K562 (cell line): ENCODE measurements at regions not wholly inside any gene's neighbourhood (a gene's known extent, or its start where the extent isn't known, plus 50 kb on each side); places are given as distances from the start of the nearest gene placed in this dataset.
A peak's percentile ranks its signal among the peaks of the same experiment; 100 is the strongest.

Experiments used
- MYBL2 ChIP-seq, 2 experiments: fragments of 450-650 bp in 1 of 2; sonication (generic) in 1 of 2; formaldehyde crosslinking in 1 of 2; IDR thresholded peaks; 2 replicates each; pipeline versions ENCODE4 v1.6.1 to v1.8.1; 2017 to 2022; ENCODE audit warnings: borderline replicate concordance in 1 of 2, inconsistent platforms in 1 of 2, low read depth in 1 of 2, mild to moderate bottlenecking in 1 of 2, missing genetic modification reagents in 1 of 2, moderate library complexity in 1 of 2
- RBM17 ChIP-seq: fragments of 200-400 bp; formaldehyde crosslinking; IDR thresholded peaks from 2 replicates; pipeline ENCODE4 v1.6.1; 2017; ENCODE audit warnings: low read depth, mild to moderate bottlenecking, low read length, borderline replicate concordance
- SIRT6 ChIP-seq: IDR thresholded peaks from one replicate; pipeline ENCODE4 v1.6.1; 2012; ENCODE audit warnings: low read depth, mild to moderate bottlenecking, control low read depth, inconsistent platforms, low read length, moderate library complexity
- SMARCA5 ChIP-seq: fragments of 450-650 bp; IDR thresholded peaks from 2 replicates; pipeline ENCODE4 v1.6.1; 2016
- WHSC1 ChIP-seq: IDR thresholded peaks from one replicate; pipeline ENCODE4 v1.6.1; 2012; ENCODE audit warnings: low read length, control low read depth, inconsistent platforms
- ZBTB8A ChIP-seq: fragments of 450-650 bp; IDR thresholded peaks from 2 replicates; pipeline ENCODE4 v1.6.1; 2018; ENCODE audit warnings: mild to moderate bottlenecking, moderate library complexity; ENCODE audit not compliant: partially characterized antibody
- ZNF699 ChIP-seq: fragments of 250-450 bp; sonication (Bioruptor Pico); IDR thresholded peaks from 2 replicates; pipeline ENCODE4 v1.8.0; 2021; ENCODE audit warnings: mild to moderate bottlenecking, moderate library complexity; ENCODE audit not compliant: insufficient replicate concordance
- ZNF830 ChIP-seq: fragments of 250-450 bp; sonication (Bioruptor Pico); IDR thresholded peaks from 2 replicates; pipeline ENCODE4 v1.5.0; 2021; ENCODE audit warnings: mild to moderate bottlenecking
- TF ChIP-seq, protein P1 (sequence below): IDR thresholded peaks from 2 replicates; pipeline ENCODE4 v1.6.1; 2012; ENCODE audit warnings: low read depth, low read length, improper control_type of control experiment, borderline replicate concordance
- TF ChIP-seq, protein P2 (sequence below): fragments of 200-600 bp; sonication (generic); IDR thresholded peaks from one replicate; pipeline ENCODE4 v1.6.1; 2012; ENCODE audit warnings: mild to moderate bottlenecking, low read depth, low read length, inconsistent platforms
- TF ChIP-seq, protein P3 (sequence below): fragments of 250-450 bp; sonication (Bioruptor Pico); IDR thresholded peaks from 2 replicates; pipeline ENCODE4 v1.9.0; 2021; ENCODE audit warnings: mild to moderate bottlenecking

DNA sequence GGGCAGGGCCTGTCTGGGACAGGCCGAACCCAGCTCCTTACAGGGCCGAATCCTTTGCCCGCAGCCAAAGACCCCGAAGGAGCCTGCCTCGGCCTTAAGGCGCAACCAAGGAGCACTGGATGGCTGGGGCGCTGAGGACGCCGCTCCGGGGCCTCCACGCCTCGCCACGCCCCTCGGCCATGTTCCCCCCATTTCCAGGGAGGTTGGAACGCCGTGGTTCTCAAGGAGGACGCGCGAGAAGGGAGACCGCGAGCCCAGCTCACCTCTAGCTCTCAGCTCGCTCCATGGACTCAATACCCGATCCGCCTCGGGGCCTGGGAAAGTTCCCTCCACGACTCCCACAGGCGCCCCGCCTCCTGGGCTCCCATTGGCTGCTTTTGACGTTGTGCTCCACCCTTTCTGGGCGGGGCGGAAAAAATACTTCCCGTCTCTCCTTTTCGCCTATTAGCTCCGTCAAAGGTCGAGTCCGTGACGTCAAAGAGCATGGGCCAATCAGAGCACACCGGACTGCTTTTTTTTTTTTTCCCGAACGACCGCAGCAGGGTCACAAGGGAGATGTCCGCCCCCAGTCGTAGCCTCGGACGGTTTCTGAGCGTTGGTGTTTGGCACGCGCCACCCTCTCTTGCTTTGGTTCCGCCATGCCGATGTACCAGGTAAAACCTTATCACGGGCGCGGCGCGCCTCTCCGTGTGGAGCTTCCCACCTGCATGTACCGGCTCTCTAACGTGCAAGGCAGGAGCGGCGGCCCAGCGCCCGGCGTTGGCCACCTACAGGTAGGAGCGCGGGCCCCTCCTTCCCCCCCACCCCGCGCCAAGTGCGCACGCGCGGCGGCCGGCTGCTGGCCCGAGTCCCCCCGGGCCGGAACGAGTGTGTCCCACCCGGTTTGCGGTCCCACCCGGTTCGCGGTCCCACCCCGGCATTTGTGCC lies 305.7 kb downstream of the TYW1 start (continued):
- TF ChIP-seq WHSC1 (no peak), RBM17 (no peak), ZNF830 (CRISPR knock-in tag) (0 out of 2 replicates have a peak, but pooled peaks have one; percentile 28), ZNF699 (no peak), SIRT6 (no peak), ZBTB8A (no peak), SMARCA5 (no peak), MYBL2 (IDR thresholded peaks at IDR 0.05; ENCODE audit: low read depth) (peak; percentile 82), MYBL2 (CRISPR knock-in tag; IDR thresholded peaks at IDR 0.05; ENCODE audit: borderline replicate concordance) (no peak)
- TF ChIP-seq, protein P1, sequence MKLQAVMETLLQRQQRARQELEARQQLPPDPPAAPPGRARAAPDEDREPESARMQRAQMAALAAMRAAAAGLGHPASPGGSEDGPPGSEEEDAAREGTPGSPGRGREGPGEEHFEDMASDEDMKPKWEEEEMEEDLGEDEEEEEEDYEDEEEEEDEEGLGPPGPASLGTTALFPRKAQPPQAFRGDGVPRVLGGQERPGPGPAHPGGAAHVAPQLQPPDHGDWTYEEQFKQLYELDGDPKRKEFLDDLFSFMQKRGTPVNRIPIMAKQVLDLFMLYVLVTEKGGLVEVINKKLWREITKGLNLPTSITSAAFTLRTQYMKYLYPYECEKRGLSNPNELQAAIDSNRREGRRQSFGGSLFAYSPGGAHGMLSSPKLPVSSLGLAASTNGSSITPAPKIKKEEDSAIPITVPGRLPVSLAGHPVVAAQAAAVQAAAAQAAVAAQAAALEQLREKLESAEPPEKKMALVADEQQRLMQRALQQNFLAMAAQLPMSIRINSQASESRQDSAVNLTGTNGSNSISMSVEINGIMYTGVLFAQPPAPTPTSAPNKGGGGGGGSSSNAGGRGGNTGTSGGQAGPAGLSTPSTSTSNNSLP = no peak
- TF ChIP-seq, protein P2, sequence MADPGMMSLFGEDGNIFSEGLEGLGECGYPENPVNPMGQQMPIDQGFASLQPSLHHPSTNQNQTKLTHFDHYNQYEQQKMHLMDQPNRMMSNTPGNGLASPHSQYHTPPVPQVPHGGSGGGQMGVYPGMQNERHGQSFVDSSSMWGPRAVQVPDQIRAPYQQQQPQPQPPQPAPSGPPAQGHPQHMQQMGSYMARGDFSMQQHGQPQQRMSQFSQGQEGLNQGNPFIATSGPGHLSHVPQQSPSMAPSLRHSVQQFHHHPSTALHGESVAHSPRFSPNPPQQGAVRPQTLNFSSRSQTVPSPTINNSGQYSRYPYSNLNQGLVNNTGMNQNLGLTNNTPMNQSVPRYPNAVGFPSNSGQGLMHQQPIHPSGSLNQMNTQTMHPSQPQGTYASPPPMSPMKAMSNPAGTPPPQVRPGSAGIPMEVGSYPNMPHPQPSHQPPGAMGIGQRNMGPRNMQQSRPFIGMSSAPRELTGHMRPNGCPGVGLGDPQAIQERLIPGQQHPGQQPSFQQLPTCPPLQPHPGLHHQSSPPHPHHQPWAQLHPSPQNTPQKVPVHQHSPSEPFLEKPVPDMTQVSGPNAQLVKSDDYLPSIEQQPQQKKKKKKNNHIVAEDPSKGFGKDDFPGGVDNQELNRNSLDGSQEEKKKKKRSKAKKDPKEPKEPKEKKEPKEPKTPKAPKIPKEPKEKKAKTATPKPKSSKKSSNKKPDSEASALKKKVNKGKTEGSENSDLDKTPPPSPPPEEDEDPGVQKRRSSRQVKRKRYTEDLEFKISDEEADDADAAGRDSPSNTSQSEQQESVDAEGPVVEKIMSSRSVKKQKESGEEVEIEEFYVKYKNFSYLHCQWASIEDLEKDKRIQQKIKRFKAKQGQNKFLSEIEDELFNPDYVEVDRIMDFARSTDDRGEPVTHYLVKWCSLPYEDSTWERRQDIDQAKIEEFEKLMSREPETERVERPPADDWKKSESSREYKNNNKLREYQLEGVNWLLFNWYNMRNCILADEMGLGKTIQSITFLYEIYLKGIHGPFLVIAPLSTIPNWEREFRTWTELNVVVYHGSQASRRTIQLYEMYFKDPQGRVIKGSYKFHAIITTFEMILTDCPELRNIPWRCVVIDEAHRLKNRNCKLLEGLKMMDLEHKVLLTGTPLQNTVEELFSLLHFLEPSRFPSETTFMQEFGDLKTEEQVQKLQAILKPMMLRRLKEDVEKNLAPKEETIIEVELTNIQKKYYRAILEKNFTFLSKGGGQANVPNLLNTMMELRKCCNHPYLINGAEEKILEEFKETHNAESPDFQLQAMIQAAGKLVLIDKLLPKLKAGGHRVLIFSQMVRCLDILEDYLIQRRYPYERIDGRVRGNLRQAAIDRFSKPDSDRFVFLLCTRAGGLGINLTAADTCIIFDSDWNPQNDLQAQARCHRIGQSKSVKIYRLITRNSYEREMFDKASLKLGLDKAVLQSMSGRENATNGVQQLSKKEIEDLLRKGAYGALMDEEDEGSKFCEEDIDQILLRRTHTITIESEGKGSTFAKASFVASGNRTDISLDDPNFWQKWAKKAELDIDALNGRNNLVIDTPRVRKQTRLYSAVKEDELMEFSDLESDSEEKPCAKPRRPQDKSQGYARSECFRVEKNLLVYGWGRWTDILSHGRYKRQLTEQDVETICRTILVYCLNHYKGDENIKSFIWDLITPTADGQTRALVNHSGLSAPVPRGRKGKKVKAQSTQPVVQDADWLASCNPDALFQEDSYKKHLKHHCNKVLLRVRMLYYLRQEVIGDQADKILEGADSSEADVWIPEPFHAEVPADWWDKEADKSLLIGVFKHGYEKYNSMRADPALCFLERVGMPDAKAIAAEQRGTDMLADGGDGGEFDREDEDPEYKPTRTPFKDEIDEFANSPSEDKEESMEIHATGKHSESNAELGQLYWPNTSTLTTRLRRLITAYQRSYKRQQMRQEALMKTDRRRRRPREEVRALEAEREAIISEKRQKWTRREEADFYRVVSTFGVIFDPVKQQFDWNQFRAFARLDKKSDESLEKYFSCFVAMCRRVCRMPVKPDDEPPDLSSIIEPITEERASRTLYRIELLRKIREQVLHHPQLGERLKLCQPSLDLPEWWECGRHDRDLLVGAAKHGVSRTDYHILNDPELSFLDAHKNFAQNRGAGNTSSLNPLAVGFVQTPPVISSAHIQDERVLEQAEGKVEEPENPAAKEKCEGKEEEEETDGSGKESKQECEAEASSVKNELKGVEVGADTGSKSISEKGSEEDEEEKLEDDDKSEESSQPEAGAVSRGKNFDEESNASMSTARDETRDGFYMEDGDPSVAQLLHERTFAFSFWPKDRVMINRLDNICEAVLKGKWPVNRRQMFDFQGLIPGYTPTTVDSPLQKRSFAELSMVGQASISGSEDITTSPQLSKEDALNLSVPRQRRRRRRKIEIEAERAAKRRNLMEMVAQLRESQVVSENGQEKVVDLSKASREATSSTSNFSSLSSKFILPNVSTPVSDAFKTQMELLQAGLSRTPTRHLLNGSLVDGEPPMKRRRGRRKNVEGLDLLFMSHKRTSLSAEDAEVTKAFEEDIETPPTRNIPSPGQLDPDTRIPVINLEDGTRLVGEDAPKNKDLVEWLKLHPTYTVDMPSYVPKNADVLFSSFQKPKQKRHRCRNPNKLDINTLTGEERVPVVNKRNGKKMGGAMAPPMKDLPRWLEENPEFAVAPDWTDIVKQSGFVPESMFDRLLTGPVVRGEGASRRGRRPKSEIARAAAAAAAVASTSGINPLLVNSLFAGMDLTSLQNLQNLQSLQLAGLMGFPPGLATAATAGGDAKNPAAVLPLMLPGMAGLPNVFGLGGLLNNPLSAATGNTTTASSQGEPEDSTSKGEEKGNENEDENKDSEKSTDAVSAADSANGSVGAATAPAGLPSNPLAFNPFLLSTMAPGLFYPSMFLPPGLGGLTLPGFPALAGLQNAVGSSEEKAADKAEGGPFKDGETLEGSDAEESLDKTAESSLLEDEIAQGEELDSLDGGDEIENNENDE = no peak
- TF ChIP-seq, protein P3, sequence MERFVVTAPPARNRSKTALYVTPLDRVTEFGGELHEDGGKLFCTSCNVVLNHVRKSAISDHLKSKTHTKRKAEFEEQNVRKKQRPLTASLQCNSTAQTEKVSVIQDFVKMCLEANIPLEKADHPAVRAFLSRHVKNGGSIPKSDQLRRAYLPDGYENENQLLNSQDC (CRISPR knock-in tag) = 0 out of 2 replicates have a peak, but pooled peaks have one; percentile 33
